OCI-LY7 (cell line): ENCODE measurements at regions not wholly inside any gene's neighbourhood (a gene's known extent, or its start where the extent isn't known, plus 50 kb on each side); places are given as distances from the start of the nearest gene placed in this dataset.

ENCODE experiments used
- CTCF ChIP-seq: fragments of 200-600 bp; sonication (generic); conservative IDR thresholded peaks from 2 replicates; pipeline ENCODE4 v1.5.1; 2014; ENCODE audit warnings: mild to moderate bottlenecking, antibody characterized with exemption, low read length, moderate library complexity, mixed read lengths
- EZH2phosphoT487 ChIP-seq: fragments of 200-600 bp; sonication (generic); IDR thresholded peaks from 2 replicates; pipeline ENCODE4 v1.6.1; 2018; ENCODE audit warnings: low read depth, borderline replicate concordance, mild to moderate bottlenecking, mixed run types, antibody characterized with exemption, low read length, moderate library complexity, mixed read lengths

GRCh38 chr18:10100196-10100595, 186.4 kb downstream of the VAPA start:
- TF ChIP-seq CTCF (no peak), EZH2phosphoT487 (no peak)
